ELF-1 (cell line): ENCODE measurements at regions not wholly inside any gene's neighbourhood (a gene's known extent, or its start where the extent isn't known, plus 50 kb on each side); places are given as distances from the start of the nearest gene placed in this dataset.
"Not testable (repeated sequence)": the region's sequence is repeated elsewhere in the genome, so short reads cannot be mapped to it uniquely, and the experiment has no call there.

Experiments used
- DNase-seq: peaks from one replicate; pipeline ENCODE4 v3.0.0-alpha.2; 2016; ENCODE audit warnings: low read depth, low spot score

DNA sequence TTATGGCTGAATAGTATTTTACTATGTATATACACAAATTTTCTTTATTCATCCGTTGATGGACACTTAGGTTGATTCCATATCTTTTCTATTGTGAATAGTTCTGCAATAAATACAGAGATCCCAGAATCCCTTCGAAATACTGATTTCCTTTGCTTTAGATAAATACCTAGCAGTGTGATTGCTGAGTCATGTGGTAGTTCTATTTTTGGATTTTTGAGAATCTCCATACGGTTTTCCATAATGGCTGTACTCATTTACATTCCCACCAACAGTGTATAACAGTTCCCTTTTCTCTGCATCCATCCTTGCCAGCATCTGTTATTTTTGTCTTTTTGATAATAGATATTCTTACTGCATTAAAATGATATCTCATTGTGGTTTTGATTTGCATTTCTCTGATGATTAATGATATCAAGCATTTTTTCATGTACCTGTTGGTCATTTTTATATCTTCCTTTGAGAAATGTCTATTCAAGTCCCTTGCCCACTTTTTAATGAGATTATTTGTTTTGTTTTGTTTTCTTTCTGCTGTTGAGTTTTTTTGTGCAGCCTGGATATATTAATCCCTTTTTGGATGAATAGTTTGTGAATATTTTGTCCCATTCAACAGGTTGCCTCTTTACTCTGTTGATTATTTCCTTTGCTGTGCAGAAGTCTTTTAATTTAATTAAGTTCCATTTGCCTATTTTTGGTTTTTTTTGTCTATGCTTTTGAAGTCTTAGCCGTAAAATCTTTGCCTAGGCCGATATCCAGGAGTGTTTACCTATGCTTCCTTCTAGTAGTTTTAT is 466.7 kb upstream of the TENM3 start:
- DNase-seq: no peak

DNA sequence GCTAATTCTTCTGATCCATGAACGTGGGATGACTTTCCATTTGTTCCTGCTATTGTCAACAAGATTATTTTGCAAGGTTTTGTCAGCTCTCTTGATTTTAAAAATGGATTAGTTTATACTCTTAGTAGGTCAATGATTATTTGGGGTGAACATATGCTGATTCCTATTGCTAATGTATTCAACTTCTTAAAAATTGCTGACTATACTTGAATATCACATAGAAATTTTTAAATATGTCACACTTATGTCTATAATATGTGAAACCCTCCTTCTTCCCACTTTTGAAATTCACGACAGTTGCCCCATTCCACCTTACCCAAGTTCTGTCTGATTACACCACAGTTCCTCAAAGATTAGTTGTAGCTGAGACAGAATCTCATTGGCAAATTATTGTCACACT is 465.7 kb upstream of the TENM3 start:
- no peak for DNase-seq

DNA sequence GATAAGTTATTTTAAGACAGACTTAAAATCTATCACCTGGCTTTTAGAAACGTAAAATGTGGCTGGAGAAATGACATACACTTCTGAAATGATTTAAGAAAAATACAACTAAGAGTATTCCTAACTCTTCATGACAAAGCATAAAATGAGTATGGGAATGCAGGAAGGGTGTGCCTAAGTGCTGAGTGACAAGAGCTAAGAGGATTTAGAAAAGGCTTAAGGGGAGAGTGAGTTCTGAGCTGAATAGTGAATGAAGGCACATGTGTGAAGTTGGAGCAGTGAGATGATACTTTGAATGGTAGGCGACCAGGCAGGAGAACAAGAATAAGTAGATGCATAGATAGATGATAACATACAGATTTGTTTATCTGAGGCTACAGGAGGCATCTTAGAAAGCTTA is 458.3 kb upstream of the TENM3 start:
- no peak for DNase-seq

DNA sequence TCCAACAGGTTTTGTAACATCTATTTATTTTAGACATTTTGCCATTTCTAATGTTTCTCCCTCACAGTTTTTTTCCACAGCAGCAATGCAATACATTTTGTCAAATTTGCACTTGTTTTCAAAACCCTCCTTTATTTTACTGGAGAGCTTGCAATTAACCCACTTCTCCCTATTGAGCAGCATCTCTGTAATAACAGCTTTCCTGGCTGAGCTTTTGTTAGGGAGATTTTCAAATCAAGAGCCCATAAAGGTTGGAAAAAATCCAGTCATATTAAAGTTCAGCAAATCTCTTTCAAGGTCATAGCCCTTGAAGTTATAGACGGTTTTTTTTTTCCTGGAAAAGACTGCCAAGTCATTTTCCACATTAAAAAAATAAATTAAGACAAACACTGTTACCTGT is 450.6 kb upstream of the TENM3 start:
- no peak for DNase-seq

DNA sequence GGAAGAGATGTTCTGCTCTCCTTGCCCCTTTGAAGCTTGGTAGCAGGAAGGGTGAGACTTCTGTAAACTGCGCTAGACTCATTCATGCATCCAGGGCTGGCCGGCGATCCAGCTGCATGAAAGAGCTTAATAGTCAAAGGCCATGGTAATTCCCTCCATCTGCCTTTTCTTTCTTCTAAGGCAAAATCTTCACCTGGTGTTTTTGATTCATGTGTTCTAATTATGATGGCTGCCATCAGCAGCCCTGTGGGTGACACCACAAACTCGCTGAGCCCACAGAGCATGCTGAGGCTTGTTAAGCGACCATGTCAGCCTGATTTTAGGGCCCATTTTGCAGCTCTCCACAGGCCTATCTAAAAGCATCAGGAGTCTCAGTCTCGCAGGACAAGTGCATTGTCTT is 450.1 kb upstream of the TENM3 start:
- no peak for DNase-seq

DNA sequence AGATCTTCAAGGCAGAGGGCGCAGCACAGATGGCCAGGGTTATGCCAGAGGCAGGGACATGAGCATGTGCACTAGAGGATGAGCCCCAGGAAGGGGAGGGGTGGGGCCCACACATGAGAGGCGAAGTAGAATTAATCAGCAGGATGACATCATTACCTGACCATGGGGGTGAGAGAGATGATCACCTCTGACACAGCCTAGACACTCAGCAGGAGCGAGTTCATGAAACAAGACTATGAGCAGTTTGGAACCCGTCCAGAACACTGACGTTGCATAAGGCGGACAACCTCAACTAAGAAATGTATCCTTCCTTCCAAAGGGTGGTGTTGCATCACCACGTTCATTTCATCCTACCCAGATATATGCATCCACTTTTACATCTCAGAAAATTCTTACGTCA is 446.7 kb upstream of the TENM3 start:
- DNase-seq: no peak

DNA sequence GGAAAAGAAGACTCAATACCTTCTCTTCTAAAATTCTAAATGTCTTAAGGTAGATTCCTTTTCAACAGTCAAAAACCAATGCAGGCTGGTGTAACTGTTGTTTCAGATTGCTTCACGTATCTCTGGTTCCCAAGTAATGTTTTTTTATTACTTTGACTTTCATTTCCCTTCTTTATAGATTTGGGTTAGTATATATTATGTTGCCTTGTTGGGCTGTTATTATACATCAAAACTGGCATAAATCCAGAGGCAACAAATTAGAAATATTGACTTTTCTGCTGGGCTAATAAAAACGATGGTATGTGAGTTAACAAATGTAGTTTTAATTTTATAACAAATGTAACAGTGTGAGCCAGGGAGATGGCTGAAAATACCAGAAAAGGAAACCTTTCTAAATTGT is 444.7 kb upstream of the TENM3 start:
- DNase-seq: no peak

DNA sequence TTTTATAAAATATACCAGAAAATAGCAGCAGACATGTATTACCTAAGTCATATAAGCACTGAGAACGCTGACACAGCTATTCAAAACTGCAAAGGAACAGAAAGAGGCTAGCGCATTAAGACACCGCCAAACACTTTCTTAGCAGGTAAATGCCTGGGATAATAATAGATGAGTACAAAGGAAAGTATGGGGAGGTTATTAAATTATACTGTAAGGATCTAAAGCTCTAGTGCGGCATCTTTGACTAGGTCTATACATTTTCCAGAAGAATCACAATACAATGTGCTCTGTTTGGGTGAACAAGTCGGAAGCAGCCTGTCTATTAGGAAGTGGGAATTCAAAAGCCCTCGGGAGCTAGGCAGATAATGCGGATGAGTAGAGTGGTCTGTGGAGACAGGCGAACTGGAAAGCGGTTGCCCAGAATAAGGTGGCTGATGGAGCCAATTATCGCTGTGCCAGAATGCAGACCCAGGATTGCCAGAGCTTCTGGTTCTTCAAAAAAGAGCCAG is 443.6 kb upstream of the TENM3 start:
- DNase-seq: no peak

DNA sequence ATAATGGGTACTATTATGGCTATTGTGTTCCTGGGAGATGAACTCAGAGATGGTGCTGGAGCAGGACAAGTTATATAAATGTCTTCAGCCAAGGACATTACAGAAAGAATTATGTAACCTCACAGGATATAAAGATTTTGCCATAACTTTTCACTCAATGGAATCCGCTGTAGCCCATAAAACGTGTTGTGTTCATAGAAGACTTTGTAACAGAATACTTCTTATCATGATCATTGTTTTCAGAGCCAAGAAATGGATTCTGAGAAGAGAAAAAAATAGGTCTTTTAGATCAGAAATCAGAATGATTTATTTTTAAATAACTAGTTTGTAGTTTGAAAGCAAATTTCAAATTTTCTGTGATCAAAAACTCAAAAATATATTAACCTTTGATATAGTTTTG is 441.0 kb upstream of the TENM3 start:
- no peak for DNase-seq

DNA sequence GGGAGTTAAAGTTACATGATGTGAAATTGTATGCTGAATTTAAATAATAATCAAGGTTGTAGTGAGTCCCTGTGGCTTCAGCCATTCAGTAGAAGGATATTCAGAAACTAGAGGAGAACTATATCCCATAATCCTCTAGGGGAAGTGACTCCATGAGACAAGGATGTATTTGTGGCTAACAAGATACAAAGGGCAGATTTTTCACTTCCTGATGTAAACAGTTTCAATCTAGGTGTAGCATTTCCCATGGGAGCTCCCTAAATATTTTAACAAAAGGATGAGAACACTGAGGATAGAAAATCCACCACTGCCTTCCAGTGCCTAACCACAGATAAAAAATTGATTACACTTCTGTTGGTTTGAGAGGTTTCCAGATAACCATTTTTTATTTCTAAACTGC is 435.4 kb upstream of the TENM3 start:
- no peak for DNase-seq

DNA sequence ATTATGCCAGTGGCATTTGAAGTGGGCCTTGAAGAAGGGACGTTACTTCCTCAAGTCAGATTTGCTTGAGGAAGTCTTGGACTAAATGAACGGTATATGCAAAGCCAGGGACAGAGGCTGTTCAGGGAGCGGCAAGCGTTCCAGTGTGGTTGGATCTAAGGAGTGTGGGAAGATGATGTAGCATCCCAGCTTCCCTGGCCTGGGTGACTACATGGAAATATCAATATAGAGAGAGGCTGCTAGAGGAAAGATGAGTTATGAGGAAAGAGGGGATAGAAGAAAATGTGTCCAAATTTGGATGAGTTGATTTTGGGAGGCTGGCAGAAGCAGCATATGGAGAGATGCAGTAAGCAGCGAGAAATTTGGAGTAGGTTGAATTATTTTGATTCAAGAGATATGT is 432.5 kb upstream of the TENM3 start:
- DNase-seq: no peak

DNA sequence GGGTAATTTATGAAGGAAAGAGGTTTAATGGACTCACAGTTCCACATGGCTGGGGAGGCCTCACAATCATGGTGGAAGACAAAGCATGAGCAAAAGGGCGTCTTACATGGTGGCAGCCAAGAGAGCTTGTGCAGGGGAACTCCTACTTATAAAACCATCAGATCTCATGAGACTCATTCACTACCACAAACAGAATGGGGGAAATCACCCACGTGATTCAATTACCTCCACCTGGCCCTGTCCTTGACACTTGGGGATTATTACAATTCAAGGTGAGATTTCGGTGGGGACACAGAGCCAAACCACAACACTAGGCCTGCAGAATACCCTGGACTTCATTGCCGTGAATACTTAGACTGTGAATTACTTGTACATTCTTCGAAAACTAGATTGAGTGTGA is 431.7 kb upstream of the TENM3 start:
- DNase-seq: not testable (repeated sequence)

DNA sequence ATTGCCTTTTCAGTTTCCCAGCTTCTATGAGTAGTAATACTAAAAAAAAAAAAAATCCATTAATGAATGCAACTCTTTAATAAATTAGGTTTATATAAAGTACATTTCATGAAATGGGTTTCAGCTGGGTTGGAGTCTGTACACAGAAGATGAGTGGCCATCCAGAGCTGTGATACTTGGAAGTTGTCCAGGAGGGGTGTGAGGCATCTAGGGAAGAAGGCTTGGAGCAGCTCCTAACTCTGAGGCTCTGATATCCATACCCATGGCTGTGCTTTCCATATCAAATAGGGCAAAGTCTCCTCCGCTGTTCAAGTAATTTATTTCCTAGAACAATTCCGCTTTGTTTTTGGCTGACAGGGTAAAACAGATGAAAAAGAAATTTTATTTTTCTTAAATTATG is 423.3 kb upstream of the TENM3 start:
- DNase-seq: no peak

DNA sequence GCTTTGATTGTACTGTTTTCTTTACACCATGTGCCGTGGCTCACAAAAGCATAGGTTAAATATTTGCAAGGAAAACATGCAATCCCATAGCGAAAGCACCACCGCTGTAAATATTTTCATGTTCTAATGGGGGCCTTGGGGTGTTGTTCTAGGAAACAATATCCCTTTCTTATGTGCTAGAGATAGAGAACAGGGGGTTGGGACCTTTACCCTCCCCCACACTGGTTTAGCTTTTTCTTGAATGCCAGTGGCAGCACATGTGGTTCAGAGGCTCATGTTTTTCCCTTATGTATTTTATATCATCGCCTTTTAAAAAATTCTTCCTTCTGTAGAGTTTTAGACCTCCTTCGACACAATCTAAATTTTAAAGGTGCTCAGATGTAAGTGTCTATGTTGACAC is 422.6 kb upstream of the TENM3 start:
- no peak for DNase-seq

DNA sequence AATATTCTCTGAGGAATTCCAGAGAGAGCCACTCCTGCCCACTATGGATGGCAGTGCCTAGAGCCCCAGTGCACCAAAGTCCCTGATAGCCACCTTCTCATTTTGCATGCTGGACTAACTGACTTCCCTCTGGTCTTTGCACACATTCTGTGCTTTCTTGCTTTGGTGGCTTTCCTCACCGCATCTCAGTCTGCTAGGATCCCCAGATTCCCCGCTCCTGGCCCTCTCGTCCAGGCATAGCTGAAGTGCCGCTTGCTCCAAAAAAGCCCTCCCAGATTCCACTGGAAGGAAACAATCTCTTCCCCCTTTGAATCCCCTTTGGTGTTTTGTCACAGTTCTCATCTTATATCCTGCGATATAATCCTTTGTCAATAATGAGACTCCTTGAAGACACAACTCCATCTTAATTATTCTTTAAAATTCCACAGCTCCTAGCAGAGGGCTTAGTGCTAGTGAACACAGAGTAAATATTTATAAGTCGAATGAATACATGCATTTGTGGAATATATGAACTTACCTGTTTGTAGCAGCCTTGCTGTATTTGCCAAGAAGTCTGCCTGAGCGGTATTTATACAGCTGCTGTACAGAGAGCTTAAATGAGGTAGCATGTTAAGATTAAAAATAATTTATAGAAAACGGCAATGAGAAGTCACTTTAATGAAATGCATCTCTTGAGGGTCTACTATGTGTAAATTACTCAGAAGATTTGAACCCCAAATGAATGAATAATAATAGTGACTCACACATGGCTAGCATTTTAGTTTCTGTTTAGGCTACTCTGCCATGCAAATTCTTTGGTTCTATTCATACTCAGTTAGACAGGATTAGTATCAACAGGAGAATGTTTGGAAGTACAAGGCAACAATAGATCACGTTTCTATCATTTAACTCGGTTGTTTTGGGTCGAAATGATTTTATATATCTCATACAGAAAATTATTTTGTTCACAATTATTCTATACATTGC is 421.9 kb upstream of the TENM3 start:
- DNase-seq: no peak

DNA sequence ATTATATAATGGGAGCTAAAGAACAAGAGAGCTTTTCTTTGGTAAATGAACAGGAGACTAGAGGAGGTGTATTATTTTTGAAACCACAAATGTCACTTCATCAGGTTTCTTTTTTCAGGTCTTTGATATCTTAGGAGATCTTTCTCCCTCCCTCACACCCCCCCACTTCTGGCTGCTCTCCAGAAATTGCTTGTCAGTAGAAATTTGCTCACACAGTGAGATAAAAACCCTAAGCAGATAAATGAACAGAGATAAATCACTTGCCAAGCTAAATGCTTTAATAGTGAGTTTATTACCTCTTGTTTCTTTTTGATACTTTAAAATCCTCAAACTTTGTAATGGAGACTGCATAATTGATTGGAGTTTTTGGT is 421.2 kb upstream of the TENM3 start:
- DNase-seq: no peak

DNA sequence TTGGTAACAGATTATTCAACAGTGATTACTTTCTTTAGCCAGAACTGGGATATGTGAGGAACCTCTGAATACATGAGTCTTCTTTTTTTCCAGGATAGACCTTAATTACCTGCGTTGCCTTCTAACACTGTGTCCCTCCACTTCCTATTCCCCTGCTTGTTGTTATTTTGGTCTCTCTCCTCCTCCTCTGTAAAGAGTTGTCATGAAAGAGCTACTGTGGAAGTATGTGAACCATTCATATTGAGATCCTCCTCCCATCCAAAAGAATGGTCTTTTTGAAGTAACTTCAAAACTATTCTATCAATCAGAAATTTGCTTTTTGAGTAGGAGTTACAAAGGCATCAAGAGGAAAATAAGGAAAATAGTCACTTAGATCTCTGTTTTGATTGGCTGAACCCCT is 420.0 kb upstream of the TENM3 start:
- no peak for DNase-seq

DNA sequence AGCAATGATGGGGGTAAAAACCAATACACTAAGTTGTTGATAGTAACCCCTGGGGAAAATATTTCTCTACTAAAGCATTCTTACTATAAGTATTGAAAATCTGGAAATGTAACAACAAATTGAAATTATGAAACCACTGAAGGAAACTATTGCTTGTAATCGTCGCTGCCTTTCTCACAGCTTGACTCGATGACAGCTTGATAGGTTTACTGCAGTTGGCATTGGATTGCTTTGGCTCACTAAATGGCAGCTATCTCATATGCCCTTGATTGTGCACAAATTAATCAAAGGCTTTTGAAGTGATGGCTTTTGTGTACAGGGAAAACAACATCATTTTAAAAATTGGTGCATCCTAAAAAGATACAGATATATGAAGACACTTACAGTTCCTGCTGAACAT is 419.6 kb upstream of the TENM3 start:
- no peak for DNase-seq

DNA sequence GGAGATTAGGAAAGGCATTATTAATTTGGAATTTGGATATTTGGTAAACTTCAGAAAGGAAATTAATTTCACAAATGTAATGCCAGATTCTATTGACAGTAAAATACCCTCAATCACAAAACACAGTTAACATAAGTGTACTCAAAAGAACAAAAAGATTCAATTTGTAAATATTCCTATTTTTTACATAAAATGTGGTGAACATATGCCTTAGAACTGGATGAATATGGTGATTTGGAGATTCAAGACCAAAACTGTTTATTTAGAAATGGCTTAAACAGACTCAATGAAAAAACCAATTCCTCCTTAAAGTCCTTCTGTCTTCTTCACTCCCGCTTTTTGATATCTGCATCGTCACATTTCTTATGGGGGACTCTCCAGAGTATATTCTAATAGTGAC is 417.6 kb upstream of the TENM3 start:
- DNase-seq: no peak

DNA sequence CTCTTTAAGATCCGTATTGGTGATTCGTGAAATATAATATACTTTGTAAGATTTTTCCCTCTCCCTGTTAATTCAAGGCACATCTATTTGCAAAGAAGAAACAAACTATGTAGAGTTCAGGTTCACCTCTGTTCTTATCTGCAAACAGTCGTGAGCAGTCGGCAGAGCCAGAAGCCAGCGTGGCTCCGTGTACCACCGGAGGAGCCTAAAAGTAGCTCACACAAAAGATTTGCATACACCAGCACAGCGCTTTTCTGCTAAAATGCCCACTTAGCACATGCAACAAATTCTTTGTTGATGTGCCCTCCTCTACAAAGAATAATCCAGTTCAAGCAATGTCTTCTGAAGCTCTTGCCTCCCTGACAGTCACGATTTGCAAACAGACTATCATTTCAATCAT is 416.0 kb upstream of the TENM3 start:
- DNase-seq: no peak

DNA sequence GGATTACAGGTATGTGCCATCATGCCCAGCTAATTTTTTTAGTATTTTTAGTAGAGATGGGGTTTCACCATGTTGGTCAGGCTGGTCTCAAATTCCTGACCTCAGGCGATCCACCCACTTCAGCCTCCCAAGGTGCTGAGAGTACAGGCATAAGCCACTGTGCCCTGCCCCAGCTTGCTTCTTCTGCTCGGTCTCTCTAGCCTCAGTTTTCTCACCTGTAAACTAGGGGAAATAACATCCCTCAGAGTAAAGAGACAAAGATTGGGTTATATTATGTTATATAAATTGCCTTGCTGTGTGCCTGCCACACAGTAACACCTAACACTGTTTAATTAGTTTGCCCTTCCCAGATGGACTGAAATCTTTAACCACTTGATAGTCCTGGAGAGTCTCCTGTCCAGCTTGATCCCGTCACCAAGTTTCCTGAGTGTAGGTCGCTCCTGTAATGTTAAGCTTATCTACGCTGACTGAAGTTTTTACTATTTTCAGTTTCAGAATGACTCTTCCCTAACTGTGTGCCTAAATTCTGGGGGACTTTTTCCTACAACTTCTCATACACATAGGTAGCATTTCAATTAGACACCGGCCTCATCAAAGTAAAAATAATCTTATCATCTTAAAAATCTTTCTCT is 412.7 kb upstream of the TENM3 start:
- DNase-seq: no peak

DNA sequence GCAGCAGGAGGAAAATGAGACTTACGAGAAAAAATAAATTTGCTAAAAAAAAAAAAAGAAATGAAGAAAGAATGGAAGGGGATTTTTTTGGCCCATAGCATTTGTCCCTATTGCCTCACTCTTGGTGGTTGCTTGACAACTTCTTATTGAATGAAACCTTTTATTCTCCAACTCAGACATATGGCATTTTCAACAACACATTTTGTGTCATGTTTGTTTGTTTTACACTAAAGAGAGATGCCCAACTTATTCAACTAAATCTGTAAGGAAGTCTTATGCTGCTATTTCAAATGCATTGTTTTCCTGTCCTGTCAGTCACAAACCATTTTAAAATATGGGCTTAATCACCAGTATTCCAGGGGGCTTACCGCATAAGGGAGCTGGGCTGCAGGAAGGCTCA is 409.1 kb upstream of the TENM3 start:
- DNase-seq: no peak
